ENCODE measurements at regions not wholly inside any gene's neighbourhood (a gene's known extent, or its start where the extent isn't known, plus 50 kb on each side); places are given as distances from the start of the nearest gene placed in this dataset.

DNA sequence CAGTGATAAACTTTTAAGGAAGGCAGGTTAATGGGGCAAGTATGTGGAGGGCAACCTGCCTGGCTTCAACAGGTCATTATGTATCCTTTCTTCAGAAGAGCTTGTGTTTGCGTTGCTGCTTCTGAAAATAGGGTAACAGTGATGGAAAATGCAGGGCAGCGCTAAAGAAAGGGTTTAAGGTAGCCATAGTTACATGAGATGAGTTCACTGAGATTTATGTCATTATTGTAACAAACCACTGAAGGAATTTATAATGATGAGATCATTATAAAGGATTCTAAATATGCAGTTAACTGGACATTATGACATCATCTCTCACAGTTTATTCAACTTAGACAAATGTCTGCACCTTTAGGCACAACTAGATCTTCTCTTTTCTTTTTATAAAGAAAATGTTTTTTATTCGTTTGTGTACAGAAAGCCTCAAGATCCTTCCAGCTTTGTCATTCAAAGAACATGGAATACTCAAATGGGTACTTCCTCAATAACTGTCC lies 291.6 kb upstream of the SMARCA2 start:
- TF ChIP-seq, protein P1, sequence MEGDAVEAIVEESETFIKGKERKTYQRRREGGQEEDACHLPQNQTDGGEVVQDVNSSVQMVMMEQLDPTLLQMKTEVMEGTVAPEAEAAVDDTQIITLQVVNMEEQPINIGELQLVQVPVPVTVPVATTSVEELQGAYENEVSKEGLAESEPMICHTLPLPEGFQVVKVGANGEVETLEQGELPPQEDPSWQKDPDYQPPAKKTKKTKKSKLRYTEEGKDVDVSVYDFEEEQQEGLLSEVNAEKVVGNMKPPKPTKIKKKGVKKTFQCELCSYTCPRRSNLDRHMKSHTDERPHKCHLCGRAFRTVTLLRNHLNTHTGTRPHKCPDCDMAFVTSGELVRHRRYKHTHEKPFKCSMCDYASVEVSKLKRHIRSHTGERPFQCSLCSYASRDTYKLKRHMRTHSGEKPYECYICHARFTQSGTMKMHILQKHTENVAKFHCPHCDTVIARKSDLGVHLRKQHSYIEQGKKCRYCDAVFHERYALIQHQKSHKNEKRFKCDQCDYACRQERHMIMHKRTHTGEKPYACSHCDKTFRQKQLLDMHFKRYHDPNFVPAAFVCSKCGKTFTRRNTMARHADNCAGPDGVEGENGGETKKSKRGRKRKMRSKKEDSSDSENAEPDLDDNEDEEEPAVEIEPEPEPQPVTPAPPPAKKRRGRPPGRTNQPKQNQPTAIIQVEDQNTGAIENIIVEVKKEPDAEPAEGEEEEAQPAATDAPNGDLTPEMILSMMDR (conservative IDR thresholded peaks at IDR 0.05 in 1 of 2, IDR thresholded peaks at IDR 0.05 in 1 of 2; ENCODE audit: extremely low read depth in 1 of 2, insufficient read depth in 1 of 2, low read depth in 1 of 2, low read length in 2 of 2): no peak
- TF ChIP-seq EZH2 (IDR thresholded peaks at IDR 0.05; ENCODE audit: borderline replicate concordance, low read length): no peak

Data from mammary epithelial cell (primary cell).